NCI-H146 treated with DMSO at 0.1 percent for 48 hours (cell line): ENCODE measurements at regions not wholly inside any gene's neighbourhood (a gene's known extent, or its start where the extent isn't known, plus 50 kb on each side); places are given as distances from the start of the nearest gene placed in this dataset.

ENCODE experiments used
- DNase-seq: peaks from one replicate; lab custom pipeline; 2025; ENCODE audit not compliant: unreplicated experiment; lab: John Stamatoyannopoulos, UW

DNA sequence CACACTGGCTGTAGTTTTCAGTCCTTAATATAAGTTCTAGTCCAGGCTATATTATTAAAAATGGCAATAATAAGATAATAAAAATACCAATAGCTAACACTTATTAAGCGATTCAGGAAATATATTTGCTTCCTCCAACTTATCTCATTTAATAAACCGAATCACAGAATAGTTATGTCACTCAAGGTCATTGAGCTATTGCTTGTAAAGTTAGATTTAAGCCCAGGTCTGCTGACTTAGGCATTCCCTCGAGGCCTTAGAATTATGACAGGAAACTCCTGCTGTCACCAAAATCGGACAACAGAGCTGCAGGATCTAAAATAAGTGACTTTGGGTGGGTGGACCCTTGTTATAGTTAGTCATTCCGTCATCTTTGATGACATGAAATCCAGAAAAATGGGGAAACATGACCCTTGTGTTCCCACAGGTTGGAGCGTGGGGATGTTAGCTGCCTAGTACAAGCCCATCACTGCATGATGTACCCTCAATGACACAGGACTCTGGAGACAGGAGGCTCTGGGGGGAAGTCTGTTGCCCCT, 181.3 kb upstream of the PHYHIPL start:
- no peak for DNase-seq

DNA sequence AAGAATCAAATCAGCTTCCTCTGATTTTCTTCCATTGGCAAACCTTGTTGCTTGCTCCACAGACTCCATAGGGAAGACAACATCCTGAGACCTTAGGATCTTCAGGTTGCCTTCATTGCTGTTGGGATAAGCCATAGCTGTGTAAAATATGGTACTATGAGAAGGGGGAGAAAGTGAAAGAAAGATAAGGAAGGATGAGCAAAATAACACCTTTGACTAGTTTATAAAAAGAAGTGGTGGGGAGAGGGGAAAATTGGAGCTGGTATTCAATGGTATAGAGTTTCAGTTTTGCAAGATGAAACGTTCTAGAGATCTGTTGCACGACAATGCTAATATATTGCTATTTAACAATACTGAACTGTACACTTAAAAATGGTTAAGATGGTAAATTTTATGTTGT, 180.4 kb upstream of the PHYHIPL start:
- DNase-seq = no peak

DNA sequence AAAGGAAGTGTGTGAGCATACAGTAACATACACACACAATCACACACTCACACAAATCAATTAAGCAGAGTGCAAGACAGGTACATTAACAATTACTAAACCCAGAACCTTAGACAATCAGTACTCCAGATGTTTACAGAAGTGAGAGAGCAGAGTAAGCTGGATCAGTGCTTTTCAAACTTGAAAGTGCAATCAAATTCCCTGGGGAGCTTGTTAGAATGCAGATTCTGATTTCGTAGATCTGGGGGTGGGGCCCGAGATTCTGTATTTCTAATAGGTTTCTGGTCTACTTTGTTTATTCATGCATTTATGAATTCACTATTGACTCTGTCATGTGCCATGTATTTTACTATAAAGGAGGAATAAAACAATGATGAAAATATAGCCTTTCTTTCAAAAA, 179.6 kb upstream of the PHYHIPL start:
- DNase-seq = no peak

DNA sequence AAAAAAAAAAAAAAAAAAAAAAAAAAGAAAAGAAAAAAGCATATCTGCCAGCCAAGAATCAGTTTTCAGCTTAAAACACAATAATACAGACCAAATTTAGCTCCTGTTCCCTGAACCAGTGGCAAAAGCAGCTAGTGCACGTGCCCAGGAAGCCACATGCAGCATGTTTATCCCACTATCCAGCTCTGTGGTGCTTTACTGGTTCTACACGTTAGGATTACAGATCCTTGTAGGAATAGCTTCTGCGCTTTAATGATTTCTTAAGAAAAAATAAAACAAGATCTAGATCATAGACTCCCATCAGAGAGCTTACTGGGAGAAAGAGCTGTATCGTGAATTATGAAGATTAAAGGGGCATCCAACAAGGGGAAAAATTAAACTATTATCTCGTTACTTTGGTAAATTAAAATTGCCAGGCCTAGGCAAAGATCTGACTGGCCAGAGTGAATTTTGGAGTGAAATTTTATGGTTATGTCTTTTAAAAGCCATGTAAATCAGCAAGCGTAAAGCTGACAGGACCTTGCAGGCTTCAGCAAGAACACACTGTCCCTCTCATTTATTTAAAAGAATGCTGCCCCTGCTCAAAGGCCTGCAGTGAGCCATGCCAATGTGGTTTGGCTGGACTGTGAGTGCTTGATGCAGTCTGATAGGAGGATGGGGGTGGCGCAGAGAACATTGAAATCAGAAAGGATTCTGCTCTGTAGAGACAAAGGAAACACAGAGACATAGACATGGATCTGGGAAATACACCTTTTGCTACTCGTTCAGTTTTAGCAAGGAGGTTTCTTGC, 177.3 kb upstream of the PHYHIPL start:
- DNase-seq = no peak

DNA sequence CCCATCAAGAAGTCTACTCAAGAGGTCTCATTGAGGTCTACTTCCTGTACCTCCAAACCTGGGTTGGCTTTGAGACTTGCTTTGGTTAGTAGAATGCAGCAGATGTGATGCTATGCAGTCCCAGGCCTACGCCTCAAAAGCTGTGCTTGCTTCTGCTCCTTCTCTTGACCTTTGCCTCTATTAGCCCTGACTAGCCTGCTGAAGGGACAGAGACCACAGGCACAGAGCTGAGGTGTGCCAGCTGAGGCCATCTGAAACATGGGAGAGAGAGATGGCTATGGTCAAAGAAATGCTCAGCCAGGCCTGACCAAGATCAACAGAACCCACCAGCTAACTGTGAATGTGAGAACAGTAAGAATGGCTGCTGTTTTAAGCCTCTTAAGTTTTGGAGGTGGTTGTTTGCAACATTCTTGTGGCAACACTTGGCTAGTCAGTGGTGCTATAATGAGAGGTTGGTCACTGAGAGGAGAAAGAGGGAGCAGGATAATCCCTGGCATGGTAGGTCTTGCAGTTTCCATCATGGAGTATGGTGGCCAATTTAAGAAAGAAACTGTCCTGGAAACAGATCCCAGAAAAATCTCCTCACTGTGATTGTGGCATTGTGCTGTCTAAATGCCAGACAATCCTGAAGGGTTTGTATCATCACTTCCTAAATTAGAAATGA, 176.1 kb upstream of the PHYHIPL start:
- no peak for DNase-seq

DNA sequence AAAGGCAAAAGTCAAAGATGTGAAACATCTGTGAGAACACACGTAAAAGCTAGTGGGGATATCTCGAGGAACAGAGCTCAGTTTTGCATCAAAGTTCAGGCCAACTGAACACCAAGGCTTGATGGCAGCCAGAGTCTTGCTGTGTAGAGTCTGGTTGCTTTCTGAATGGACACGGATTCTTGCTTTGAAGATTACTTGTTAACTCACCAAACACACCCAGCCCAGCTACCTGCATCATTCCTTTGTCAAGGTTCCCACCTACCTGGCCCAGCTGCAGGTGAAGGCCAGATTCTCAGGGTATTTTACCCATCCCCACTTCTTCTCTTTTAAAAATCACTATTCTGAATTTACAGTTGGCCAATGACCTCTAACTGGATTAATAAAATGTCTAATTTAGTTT, 174.4 kb upstream of the PHYHIPL start:
- DNase-seq = no peak

DNA sequence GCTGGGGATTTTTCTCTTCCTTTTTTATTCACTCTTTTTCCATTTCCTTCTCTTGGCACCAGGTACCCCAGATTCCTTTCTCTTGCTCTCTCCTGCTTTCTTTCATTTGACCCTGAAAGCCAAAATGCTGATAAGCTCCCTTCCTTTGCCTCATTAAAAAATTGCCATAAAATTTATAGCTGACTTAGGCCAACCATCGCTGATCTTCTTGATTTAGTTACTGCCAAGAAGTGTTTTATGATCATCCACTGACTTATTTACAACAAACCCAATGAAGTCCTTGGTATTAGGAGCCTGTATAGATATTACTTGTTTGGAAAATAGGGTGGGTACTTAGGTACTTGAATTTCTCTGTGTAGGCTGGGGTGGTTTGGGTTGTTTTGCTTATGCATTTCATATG, 173.2 kb upstream of the PHYHIPL start:
- DNase-seq = no peak

DNA sequence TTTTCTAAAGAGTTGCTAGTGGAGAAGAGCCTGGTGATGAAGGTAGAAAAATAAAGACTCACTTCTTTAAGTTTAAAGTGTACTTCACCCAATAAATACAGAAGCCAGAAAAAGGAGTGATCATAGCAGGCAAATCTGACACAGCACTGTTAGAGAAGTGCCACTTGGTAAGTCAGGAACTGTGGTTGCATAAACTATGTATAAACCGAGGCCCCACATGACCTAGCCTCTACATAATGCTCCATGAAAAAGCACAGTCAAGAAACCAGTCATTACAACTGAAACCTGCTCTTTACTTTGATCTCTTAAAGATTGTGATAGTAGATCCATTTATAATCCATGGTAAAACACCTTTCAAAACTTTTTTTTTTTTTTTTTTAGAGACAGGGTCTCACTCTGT, 172.1 kb upstream of the PHYHIPL start:
- no peak for DNase-seq

DNA sequence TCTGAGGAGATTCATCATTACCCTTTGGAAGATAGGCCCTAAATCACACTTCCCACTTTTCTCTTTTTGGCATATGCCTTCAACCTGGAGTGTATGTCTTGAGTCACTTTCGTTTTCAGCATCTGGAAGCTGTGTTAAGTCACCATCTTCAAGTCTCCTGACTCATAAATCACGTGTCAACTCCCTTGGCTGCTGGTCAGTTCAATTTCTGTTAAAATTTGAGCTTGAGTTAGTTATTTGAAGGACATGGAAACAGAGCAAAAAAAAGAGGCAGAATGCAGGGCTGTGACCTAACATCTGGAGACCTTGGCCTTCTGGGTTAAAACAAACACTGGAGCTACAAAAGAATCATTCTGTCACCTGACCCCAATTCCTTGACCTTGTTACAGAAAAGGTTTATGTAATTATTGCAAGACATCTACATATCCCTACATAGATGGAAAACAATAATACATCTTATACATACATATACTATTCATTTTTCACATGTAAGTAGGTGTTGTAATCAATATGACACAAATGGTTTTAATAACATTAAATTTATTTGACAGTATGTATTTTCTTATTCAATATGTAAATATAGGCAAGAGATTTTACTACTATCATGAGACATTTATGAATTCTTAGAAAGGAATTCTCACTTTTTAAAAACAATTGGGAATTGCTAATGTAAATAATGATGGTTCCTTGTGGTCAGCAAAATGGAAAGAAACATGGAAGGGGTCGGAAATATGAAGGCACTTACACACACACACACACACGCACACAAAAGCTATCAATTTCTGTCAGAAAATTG, 169.7 kb upstream of the PHYHIPL start:
- no peak for DNase-seq

DNA sequence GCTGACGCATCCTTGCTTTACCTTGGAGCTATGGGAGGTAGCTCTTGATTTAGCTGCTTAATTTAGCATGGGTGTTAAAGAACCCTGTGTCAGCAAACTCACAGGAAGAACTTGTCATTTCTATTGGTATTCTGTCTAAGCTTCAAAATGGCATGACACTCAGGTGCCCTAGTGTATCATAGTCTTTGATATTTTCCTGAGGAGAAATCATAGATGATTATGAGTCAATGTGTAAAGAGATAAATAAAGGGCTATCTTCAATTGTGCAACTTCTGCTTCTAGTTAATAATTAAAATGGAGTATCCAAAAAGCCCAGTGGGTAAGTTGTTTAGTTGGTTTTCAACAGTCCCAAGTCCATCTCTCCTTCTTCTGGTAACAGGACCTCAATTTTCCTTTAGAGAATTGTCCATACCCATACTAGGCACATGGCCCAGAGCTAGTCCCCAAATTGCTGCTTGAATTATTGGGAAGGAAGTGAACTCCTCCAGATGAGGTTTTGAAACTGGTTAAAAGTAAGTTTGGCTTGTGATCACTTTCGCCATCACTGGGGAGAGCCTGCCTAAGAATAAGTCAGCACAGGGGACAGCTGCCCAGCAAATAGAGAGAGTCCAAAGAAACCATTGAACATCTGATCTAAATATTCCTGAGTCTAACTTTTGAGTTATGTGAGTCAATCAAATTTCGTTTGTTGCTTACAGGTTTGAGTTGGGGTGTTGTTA, 169.0 kb upstream of the PHYHIPL start:
- DNase-seq = no peak

DNA sequence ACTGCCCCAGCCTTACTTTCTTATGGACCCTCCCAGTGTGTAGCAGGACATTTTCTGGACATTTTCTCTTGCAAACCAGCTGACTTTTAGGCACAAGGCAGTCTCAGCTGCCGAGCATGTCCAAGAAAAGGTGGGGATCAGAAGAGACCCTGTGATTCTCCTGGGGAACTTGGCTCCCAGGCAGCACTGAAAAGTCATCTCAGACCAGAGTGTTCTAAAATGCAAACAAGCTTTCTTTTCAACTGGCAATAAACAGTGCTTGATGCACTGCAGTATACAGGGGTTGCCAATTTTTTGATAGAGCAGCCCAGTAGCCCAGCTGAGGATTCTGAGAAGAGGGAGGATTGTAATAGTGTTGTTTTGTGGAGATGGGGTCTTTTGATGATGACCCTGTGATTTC, 168.0 kb upstream of the PHYHIPL start:
- DNase-seq = no peak

DNA sequence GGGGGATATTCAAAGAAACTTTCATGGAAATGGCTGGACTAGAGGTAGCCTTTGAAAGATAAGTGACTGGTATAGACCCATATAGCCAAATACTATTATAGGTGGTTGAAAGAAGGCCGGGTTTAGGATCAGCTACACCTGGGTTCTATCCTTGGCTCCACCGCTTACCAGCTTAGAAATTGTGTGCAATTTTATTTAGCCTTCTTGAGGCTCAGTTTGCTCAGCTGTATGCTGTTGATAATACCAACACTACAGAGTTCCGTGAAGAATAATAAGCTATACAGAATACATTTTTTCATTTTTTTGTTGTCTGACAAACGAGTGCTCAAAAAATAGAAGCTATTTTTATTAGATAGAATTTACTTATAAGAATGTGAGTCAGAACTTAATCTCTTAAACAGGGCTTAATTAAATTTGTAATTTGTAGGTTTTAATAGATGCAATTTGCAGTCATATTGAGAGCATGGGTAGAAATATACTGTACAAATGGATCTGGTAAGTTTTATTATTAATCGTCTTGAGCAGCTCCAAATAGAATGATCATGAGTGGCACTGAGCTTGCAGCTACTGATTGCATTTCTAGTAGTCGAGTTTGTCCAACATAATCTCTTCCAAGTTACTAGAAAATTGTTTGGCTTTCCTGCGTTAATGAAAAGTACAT, 164.3 kb upstream of the PHYHIPL start:
- no peak for DNase-seq

DNA sequence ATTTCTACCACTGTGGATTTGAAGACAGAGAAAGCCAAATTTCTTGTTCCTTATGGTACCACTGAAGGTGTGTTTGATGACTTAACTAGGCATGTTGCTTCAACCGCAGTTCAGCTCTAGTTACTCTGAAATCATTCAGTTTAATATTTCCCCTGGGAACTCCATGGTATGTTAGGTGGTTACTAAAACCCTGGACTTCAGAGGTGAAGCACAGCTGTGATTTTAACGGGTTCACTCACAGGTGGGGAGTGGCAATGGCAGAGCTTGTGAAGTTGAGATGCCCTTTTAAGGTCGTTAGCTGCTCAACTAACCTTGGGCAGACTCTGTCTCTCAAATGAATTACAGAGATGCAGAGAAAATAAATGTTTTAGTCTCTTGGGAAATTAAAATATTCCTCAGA, 163.6 kb upstream of the PHYHIPL start:
- DNase-seq = no peak

DNA sequence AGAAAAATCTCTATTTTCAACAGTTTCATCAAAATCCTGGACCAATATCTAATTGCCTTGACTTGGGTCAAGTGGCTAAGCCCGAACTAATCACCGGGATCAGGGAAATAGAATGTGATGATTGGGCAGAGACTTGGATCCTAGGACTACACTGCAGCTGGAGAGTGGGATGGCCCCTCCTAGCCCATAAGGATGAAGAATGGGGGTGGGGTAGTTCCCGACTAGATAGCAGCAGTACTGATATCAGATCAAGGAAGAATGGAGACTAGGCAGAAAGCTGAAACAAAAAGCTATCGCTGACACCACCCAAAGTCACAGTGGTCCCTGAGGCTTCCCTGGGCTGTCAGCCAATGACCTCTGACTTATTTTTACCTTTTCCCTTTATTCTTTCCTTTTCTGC, 160.4 kb upstream of the PHYHIPL start:
- DNase-seq = no peak

DNA sequence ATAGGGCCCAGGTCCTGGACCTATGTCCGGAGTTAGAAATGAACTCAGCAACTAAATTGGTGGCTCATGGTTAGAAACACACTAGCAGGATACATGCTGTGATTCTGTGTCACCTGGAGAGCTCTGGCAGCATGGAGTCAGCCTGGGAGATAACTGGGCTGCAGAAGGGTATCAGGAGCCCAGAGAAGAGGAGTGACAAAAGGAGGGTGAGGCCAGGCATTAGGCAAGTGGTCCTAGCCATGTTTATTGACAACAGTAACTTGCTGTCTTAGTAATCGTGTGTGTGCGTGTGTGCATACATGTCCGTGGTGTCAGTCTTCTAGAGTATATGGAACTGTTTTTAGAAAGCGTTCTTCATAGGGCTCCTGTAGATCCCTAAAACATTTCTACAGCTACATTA, 157.5 kb upstream of the PHYHIPL start:
- no peak for DNase-seq

DNA sequence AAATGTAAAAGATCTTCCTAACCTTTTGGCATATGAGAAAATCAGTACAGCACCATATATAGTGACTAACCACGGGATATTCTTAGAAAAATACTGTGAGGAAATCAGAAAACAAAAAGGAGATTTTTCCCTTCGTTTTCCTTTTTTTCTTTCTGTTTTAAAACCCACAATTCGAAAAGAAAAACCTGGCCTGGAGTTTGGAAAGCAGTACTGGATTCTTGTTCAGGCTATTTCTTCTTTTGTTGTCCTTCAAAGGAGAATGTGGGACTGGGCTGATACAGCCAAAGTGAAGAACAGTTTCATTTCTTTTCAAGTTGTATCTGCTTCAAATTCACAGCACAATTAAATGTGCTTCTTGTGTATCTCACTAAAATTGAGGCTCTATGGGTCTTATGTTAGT, 156.8 kb upstream of the PHYHIPL start:
- no peak for DNase-seq

DNA sequence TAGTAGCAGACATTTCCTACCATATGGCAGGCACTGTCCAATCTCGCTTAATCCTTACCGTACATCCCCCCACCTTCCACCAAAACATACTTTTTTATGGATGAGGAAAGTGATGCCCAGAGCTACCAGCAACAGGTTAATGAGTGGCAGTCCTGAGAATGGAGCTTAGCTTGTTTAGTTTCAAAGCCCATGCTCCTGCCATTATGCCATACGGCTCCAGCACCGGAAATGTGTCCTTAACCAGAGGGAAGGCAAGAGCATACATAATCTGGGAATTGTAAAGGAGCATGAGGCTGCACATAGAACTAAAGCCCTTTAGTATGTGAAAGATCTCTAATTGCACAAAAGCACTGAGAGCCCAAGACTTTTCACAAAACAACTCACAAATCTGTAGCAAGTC, 155.9 kb upstream of the PHYHIPL start:
- no peak for DNase-seq

DNA sequence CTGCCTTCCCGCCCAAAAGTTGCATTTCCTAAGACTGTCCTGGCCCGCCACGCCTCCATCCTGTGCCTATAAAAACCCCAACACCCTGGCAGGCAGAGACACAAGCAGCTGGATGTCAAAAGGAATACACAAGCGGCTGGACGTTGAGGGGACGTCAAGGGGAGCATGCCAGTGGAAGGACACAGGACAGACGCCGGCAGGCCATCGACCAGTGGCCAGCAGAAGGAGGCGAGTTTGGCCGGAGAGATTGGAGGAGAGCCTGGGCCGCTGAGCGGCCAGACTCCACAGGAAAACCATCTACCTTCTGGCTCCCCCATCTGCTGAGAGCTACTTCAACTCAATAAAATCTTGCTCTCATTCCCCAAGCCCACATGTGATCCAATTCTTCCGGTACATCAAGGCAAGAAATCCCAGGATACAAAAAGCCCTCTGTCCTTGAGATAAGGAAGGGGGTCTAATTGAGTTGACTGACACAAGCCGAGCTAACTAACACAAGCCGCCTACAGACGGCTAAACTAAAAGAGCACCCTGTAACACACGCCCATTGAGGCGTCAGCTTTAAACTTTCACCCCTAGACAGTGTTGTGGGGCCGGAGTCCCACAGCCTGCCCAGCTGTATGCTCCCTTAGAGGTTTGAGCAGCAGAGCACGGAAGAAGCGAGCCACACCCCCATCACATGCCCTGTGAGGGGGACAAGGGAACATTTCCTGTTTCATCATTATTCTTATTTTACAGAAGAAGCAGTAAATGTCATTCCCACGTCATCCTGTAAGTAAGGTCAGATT, 150.3 kb upstream of the PHYHIPL start:
- DNase-seq = no peak

DNA sequence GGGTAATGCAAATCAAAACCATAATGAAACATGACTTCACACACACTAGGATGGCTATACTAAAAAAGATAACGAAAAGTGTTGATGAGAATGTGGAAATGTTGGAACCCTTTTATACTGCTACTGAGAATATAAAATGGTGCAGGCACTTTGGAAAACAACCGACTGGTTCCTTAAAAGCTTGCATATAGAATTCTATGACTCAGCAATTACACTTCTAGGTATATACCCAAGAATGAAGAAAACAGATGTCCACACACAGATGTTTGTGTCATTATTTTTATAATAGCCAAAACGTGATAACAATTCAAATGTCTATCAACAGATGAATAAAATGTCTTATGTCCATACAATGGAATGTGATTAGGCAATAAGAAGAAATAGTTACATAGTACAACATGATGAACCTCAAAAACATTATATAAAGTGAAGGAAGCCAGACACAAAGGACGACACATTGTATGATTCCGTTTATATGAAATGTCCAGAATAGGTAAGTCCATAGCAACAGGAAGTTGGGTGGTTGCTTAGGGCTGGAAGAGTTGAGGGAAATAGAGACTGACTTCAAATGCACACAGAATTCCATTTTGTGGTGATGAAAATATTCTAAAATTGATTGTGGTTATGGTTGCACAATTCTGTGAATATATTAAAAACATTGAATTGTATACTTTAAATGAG, 148.3 kb upstream of the PHYHIPL start:
- DNase-seq = no peak
